GM23338 (cell line): ENCODE measurements at regions not wholly inside any gene's neighbourhood (a gene's known extent, or its start where the extent isn't known, plus 50 kb on each side); places are given as distances from the start of the nearest gene placed in this dataset.
"Not testable (repeated sequence)": the region's sequence is repeated elsewhere in the genome, so short reads cannot be mapped to it uniquely, and the experiment has no call there.

Experiments
- ATAC-seq: fragments of 200-7000 bp; cut with Tn5 transposase; 3 replicates; pipeline ENCODE4 v1.9.1; 2020
- DNase-seq: peaks from one replicate; pipeline ENCODE4 v3.0.0-alpha.2; 2015; ENCODE audit warnings: low spot score
- H2AFZ ChIP-seq: fragments of 200-600 bp; sonication (generic); 2 replicates; pipeline ENCODE4 v1.8.0; 2016; ENCODE audit warnings: antibody characterized with exemption, mild to moderate bottlenecking, moderate library complexity
- H3F3A ChIP-seq: fragments of 200-600 bp; sonication (generic); replicated peaks from 2 replicates; pipeline ENCODE4 v1.8.0; 2017; ENCODE audit warnings: antibody characterized with exemption, mixed run types, low read depth
- H3K27ac ChIP-seq: fragments of 200-600 bp; sonication (generic); 2 replicates; pipeline ENCODE4 v1.6.1; 2016; ENCODE audit warnings: low read depth
- H3K27me3 ChIP-seq: fragments of 200-600 bp; sonication (generic); 2 replicates; pipeline ENCODE4 v1.8.0; 2016; ENCODE audit warnings: mild to moderate bottlenecking, mixed run types, moderate library complexity; ENCODE audit not compliant: insufficient read depth
- H3K36me3 ChIP-seq: fragments of 200-600 bp; sonication (generic); 2 replicates; pipeline ENCODE4 v1.8.0; 2016; ENCODE audit warnings: mild to moderate bottlenecking; ENCODE audit not compliant: insufficient read depth
- H3K4me1 ChIP-seq: fragments of 200-600 bp; sonication (generic); 2 replicates; pipeline ENCODE4 v1.8.0; 2016; ENCODE audit warnings: mild to moderate bottlenecking, moderate library complexity; ENCODE audit not compliant: insufficient read depth
- H3K4me2 ChIP-seq: fragments of 200-600 bp; sonication (generic); 2 replicates; pipeline ENCODE4 v1.7.1; 2017; ENCODE audit warnings: mixed run types
- H3K4me3 ChIP-seq: fragments of 200-600 bp; sonication (generic); 2 replicates; pipeline ENCODE4 v1.6.1; 2016; ENCODE audit warnings: mixed run types
- H3K79me2 ChIP-seq: fragments of 200-600 bp; sonication (generic); replicated peaks from 2 replicates; pipeline ENCODE4 v1.8.0; 2017; ENCODE audit warnings: mild to moderate bottlenecking; ENCODE audit not compliant: insufficient read depth
- H3K9me2 ChIP-seq: fragments of 200-600 bp; sonication (generic); 2 replicates; pipeline ENCODE4 v1.8.0; 2017; ENCODE audit not compliant: insufficient read depth
- H4K20me1 ChIP-seq: fragments of 200-600 bp; sonication (generic); replicated peaks from 2 replicates; pipeline ENCODE4 v1.8.0; 2017; ENCODE audit warnings: mild to moderate bottlenecking; ENCODE audit not compliant: insufficient read depth
- H3K27ac Mint-ChIP-seq: 2 replicates; pipeline ENCODE4 v1.8.0; 2020; ENCODE audit warnings: inconsistent platforms, mild to moderate bottlenecking, moderate library complexity, mixed read lengths
- H3K27me3 Mint-ChIP-seq: 3 replicates; pipeline ENCODE4 v1.8.0; 2022; ENCODE audit warnings: low read depth, mild to moderate bottlenecking, moderate library complexity, mixed read lengths, inconsistent platforms; ENCODE audit not compliant: insufficient read depth, poor library complexity
- H3K36me3 Mint-ChIP-seq: 3 replicates; pipeline ENCODE4 v1.8.0; 2021; ENCODE audit warnings: low read depth, mild to moderate bottlenecking, inconsistent platforms, moderate library complexity, mixed read lengths
- H3K4me1 Mint-ChIP-seq: 3 replicates; pipeline ENCODE4 v1.8.0; 2020; ENCODE audit warnings: mild to moderate bottlenecking, inconsistent platforms, mixed read lengths
- H3K4me3 Mint-ChIP-seq: 3 replicates; pipeline ENCODE4 v1.8.0; 2021; ENCODE audit warnings: moderate library complexity, mild to moderate bottlenecking, inconsistent platforms, mixed read lengths
- H3K9me3 Mint-ChIP-seq: 3 replicates; pipeline ENCODE4 v1.8.0; 2020; ENCODE audit warnings: moderate library complexity, mild to moderate bottlenecking, inconsistent platforms, mixed read lengths
- CREB1 ChIP-seq: fragments of 250-450 bp; sonication (Bioruptor Pico); IDR thresholded peaks from 2 replicates; pipeline ENCODE4 v1.5.0; 2020; ENCODE audit warnings: low read depth, mild to moderate bottlenecking, moderate library complexity
- EZH2 ChIP-seq: fragments of 200-600 bp; sonication (generic); IDR thresholded peaks from one replicate; pipeline ENCODE4 v1.8.0; 2017; ENCODE audit warnings: antibody characterized with exemption, mild to moderate bottlenecking, low read depth; ENCODE audit not compliant: unreplicated experiment
- EZH2phosphoT487 ChIP-seq: fragments of 200-600 bp; sonication (generic); IDR thresholded peaks from one replicate; pipeline ENCODE4 v1.8.1; 2018; ENCODE audit warnings: antibody characterized with exemption; ENCODE audit not compliant: unreplicated experiment
- JUNB ChIP-seq: IDR thresholded peaks from one replicate; pipeline ENCODE4 v1.6.1; 2016; ENCODE audit warnings: antibody characterized with exemption; ENCODE audit not compliant: unreplicated experiment
- NANOG ChIP-seq: IDR thresholded peaks from 2 replicates; pipeline ENCODE4 v1.6.1; 2016; ENCODE audit warnings: antibody characterized with exemption, borderline replicate concordance
- POLR2AphosphoS5 ChIP-seq: IDR thresholded peaks from 2 replicates; pipeline ENCODE4 v1.6.1; 2016; ENCODE audit warnings: antibody characterized with exemption, low read depth
- STAT1 ChIP-seq: IDR thresholded peaks from one replicate; pipeline ENCODE4 v1.6.1; 2016; ENCODE audit warnings: antibody characterized with exemption; ENCODE audit not compliant: unreplicated experiment
- ZNF114 ChIP-seq: fragments of 250-450 bp; sonication (Bioruptor Pico); IDR thresholded peaks from 2 replicates; pipeline ENCODE4 v1.5.0; 2020; ENCODE audit warnings: mild to moderate bottlenecking, moderate library complexity
- ZNF331 ChIP-seq: fragments of 250-450 bp; sonication (Bioruptor Pico); IDR thresholded peaks from 2 replicates; pipeline ENCODE4 v1.5.0; 2020; ENCODE audit warnings: low read depth, mild to moderate bottlenecking, moderate library complexity
- TF ChIP-seq, protein P1 (sequence below): IDR thresholded peaks from one replicate; pipeline ENCODE4 v1.6.1; 2018; ENCODE audit warnings: antibody characterized with exemption; ENCODE audit not compliant: unreplicated experiment
- TF ChIP-seq, protein P2 (sequence below): IDR thresholded peaks from 2 replicates; pipeline ENCODE4 v1.6.1; 2016; ENCODE audit warnings: antibody characterized with exemption

DNA sequence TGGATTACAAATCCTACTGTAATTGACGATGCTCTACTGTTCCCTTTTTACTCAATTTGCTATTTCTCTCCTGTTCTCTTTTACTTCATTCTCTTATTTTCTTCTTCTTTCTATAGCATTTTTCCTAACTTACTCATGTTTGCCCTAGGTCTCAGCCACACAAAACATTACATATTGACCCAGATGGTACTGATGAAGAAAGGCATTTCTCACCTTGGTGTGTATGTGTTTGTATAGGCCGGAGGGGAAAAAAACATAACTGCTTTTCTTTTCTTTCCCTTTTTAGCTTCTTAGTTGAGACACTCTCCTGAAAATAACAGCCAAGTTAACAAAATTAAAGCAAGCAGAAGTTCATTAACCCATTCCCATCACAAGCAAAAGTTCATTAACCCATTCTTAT is 1019.8 kb upstream of the CDH18 start:
- no peaks in the 10 kb centered on the region for H3K4me1 ChIP-seq
- TF ChIP-seq EZH2phosphoT487 (no peak), ZNF331 (CRISPR knock-in tag) (no peak), CREB1 (no peak), JUNB (no peak), POLR2AphosphoS5 (no peak), EZH2 (no peak)
- TF ChIP-seq, protein P1, sequence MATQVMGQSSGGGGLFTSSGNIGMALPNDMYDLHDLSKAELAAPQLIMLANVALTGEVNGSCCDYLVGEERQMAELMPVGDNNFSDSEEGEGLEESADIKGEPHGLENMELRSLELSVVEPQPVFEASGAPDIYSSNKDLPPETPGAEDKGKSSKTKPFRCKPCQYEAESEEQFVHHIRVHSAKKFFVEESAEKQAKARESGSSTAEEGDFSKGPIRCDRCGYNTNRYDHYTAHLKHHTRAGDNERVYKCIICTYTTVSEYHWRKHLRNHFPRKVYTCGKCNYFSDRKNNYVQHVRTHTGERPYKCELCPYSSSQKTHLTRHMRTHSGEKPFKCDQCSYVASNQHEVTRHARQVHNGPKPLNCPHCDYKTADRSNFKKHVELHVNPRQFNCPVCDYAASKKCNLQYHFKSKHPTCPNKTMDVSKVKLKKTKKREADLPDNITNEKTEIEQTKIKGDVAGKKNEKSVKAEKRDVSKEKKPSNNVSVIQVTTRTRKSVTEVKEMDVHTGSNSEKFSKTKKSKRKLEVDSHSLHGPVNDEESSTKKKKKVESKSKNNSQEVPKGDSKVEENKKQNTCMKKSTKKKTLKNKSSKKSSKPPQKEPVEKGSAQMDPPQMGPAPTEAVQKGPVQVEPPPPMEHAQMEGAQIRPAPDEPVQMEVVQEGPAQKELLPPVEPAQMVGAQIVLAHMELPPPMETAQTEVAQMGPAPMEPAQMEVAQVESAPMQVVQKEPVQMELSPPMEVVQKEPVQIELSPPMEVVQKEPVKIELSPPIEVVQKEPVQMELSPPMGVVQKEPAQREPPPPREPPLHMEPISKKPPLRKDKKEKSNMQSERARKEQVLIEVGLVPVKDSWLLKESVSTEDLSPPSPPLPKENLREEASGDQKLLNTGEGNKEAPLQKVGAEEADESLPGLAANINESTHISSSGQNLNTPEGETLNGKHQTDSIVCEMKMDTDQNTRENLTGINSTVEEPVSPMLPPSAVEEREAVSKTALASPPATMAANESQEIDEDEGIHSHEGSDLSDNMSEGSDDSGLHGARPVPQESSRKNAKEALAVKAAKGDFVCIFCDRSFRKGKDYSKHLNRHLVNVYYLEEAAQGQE = no peak
- H4K20me1 ChIP-seq = no peaks in the 10 kb centered on the region
- H3K4me3 Mint-ChIP-seq = no peak overlapping the region
- no peaks in the 10 kb centered on the region for H3K36me3 ChIP-seq
- no peaks in the 10 kb centered on the region for H3K4me1 Mint-ChIP-seq
- H3K27me3 Mint-ChIP-seq = no peaks in the 10 kb centered on the region
- no peaks in the 10 kb centered on the region for H3K9me3 Mint-ChIP-seq
- DNase-seq (no peak), ATAC-seq (no peak)
- no peaks in the 10 kb centered on the region for H3K36me3 Mint-ChIP-seq
- H3K79me2 ChIP-seq = no peaks in the 10 kb centered on the region
- no peak overlapping the region for H3K4me3 ChIP-seq
- H3F3A ChIP-seq = no peaks in the 10 kb centered on the region
- H3K4me2 ChIP-seq = no peak overlapping the region
- H3K27ac ChIP-seq = no peak overlapping the region
- H3K27me3 ChIP-seq = no peaks in the 10 kb centered on the region
- no peaks in the 10 kb centered on the region for H3K9me2 ChIP-seq
- H2AFZ ChIP-seq = peak overlapping the region; percentile 40; the same call in 1 of the 2 replicates
- H3K27ac Mint-ChIP-seq = no peak overlapping the region

DNA sequence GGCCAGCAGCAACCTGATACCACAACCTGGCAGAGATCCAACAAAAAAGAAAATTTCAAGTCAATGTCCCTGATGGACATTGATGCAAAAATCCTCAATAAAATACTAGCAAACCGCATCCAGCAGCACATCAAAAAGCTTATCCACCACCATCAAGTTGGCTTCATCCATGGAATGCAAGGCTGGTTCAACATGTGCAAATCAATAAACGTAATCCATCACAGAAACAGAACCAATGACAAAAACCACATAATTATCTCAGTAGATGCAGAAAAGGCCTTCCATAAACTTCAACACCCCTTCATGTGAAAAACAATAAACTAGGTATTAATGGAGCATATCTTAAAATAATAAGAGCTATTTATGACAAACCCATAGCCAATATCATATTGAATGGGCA is 1000.9 kb upstream of the CDH18 start:
- H3K4me1 Mint-ChIP-seq, H2AFZ ChIP-seq, H3K27ac Mint-ChIP-seq: not testable (repeated sequence)

DNA sequence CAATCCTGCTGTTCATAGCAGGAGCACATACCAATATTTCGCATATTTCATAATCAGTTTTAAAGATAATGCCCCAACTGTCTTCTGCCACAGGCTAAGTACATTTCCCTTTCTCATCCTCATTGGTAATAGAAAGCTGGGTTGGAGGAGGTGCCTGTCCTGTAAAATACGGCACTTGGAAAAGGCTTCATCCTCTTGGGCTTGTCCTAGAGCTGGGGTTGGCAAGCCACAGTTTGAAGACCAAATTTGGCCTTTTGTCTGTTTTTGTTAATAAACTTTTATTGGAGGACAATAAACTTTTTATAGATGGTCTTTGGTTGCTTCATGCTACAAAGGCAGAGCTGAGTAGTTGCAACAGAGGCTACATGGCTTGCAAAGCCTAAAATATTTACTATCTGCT is 997.8 kb upstream of the CDH18 start:
- no peak overlapping the region for H3K27ac ChIP-seq
- H3K9me2 ChIP-seq = peaks cover 12% of the 10 kb centered on the region; the same call in 1 of the 2 replicates
- ATAC-seq (no peak), DNase-seq (no peak)
- no peaks in the 10 kb centered on the region for H4K20me1 ChIP-seq
- H3K27ac Mint-ChIP-seq = no peak overlapping the region
- H3K9me3 Mint-ChIP-seq = peaks cover 17% of the 10 kb centered on the region; the same call in 2 of the 3 replicates
- H3K79me2 ChIP-seq = no peaks in the 10 kb centered on the region
- no peak overlapping the region for H3K4me2 ChIP-seq
- H3K4me1 ChIP-seq = no peaks in the 10 kb centered on the region
- H2AFZ ChIP-seq = no peak overlapping the region
- H3K27me3 ChIP-seq = no peaks in the 10 kb centered on the region
- no peaks in the 10 kb centered on the region for H3K4me1 Mint-ChIP-seq
- H3K36me3 ChIP-seq = no peaks in the 10 kb centered on the region
- no peaks in the 10 kb centered on the region; the same call in 1 of the 3 replicates for H3K36me3 Mint-ChIP-seq
- H3F3A ChIP-seq = no peaks in the 10 kb centered on the region
- no peak overlapping the region for H3K4me3 Mint-ChIP-seq
- peaks cover 1% of the 10 kb centered on the region for H3K27me3 Mint-ChIP-seq
- H3K4me3 ChIP-seq = no peak overlapping the region
- TF ChIP-seq STAT1 (no peak), NANOG (no peak), ZNF114 (CRISPR knock-in tag) (no peak), POLR2AphosphoS5 (no peak)
- TF ChIP-seq, protein P2, sequence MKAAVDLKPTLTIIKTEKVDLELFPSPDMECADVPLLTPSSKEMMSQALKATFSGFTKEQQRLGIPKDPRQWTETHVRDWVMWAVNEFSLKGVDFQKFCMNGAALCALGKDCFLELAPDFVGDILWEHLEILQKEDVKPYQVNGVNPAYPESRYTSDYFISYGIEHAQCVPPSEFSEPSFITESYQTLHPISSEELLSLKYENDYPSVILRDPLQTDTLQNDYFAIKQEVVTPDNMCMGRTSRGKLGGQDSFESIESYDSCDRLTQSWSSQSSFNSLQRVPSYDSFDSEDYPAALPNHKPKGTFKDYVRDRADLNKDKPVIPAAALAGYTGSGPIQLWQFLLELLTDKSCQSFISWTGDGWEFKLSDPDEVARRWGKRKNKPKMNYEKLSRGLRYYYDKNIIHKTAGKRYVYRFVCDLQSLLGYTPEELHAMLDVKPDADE = no peak
- TF ChIP-seq, protein P1 = no peak

More for the DNA sequence above, 1000.9 kb upstream of the CDH18 start:
- peaks cover 16% of the 10 kb centered on the region; the same call in 2 of the 3 replicates for H3K9me3 Mint-ChIP-seq
- not testable (repeated sequence) for H3K4me1 ChIP-seq, H3K4me3 Mint-ChIP-seq, H3K79me2 ChIP-seq, H3K27me3 Mint-ChIP-seq, H3K27me3 ChIP-seq, H3F3A ChIP-seq, H3K4me2 ChIP-seq, DNase-seq, H3K36me3 Mint-ChIP-seq, H3K27ac ChIP-seq, H3K36me3 ChIP-seq, H3K4me3 ChIP-seq, H4K20me1 ChIP-seq, ATAC-seq
- peaks cover 12% of the 10 kb centered on the region; the same call in 1 of the 2 replicates for H3K9me2 ChIP-seq
